H1 (cell line): ENCODE measurements at regions not wholly inside any gene's neighbourhood (a gene's known extent, or its start where the extent isn't known, plus 50 kb on each side); places are given as distances from the start of the nearest gene placed in this dataset.

Experiments used
- CTCF ChIA-PET: fragments of 300-600 bp; sonication (Branson Sonifier 250); formaldehyde crosslinking; loops from one replicate; lab custom pipeline; 2021; ENCODE audit not compliant: partially characterized antibody; lab: Charles Lee
- POLR2A ChIA-PET: fragments of 300-600 bp; sonication (Branson Sonifier 250); formaldehyde crosslinking; loops from one replicate; lab custom pipeline; 2021; ENCODE audit warnings: inconsistent platforms; ENCODE audit not compliant: partially characterized antibody; lab: Charles Lee
- DNase-seq, 2 experiments: peaks; one replicate each; pipeline versions ENCODE4 v3.0.0 to v3.0.0-alpha.2; 2010 to 2022; ENCODE audit warnings: low spot score in 2 of 2, low read depth in 1 of 2, mixed read lengths in 1 of 2
- FAIRE-seq: peaks from 2 replicates; lab custom pipeline; 2011; peaks lifted over from hg19 to GRCh38; lab: Jason Lieb, UNC
- H2AFZ ChIP-seq: 2 replicates; pipeline ENCODE4 v1.8.1; 2012; ENCODE audit warnings: low read length, inconsistent platforms
- H2AK5ac ChIP-seq: 2 replicates; pipeline ENCODE4 v1.6.1; 2013; ENCODE audit warnings: low read depth, low read length
- H2BK120ac ChIP-seq: replicated peaks from 2 replicates; pipeline ENCODE3; 2013; ENCODE audit warnings: low read depth, low read length, inconsistent platforms
- H2BK12ac ChIP-seq: 2 replicates; pipeline ENCODE4 v1.6.1; 2013; ENCODE audit warnings: low read depth, low read length
- H2BK15ac ChIP-seq: 2 replicates; pipeline ENCODE4 v1.6.1; 2013; ENCODE audit warnings: low read length
- H2BK20ac ChIP-seq: 2 replicates; pipeline ENCODE4 v1.6.1; 2013; ENCODE audit warnings: low read length
- H2BK5ac ChIP-seq: 2 replicates; pipeline ENCODE4 v1.6.1; 2013; ENCODE audit warnings: low read depth, low read length
- H3K14ac ChIP-seq: 2 replicates; pipeline ENCODE4 v1.6.1; 2013; ENCODE audit warnings: inconsistent platforms; ENCODE audit not compliant: insufficient read length
- H3K18ac ChIP-seq: 2 replicates; pipeline ENCODE4 v1.6.1; 2013; ENCODE audit warnings: low read length; ENCODE audit errors: extremely low read depth
- H3K23ac ChIP-seq: 2 replicates; pipeline ENCODE4 v1.6.1; 2013; ENCODE audit warnings: inconsistent platforms; ENCODE audit not compliant: insufficient read length
- H3K23me2 ChIP-seq: 2 replicates; pipeline ENCODE4 v1.6.1; 2013; ENCODE audit warnings: low read depth, low read length
- H3K27ac ChIP-seq: 2 replicates; pipeline ENCODE4 v1.6.1; 2011; ENCODE audit warnings: low read depth, low read length, inconsistent platforms
- H3K27me3 ChIP-seq, 4 experiments: replicated peaks in 1 of 4; 1 replicate in 1 of 4; 2 replicates in 3 of 4; pipeline versions ENCODE4 v1.6.1 to v1.8.1; 2011 to 2013; ENCODE audit warnings: low read length in 3 of 4, mild to moderate bottlenecking in 3 of 4, inconsistent platforms in 2 of 4, mixed read lengths in 2 of 4, moderate library complexity in 1 of 4; ENCODE audit not compliant: control insufficient read depth in 3 of 4, insufficient read depth in 3 of 4; ENCODE audit errors: extremely low read depth in 1 of 4
- H3K36me3 ChIP-seq, 4 experiments: 2 replicates each; pipeline versions ENCODE4 v1.6.1 to v1.8.1; 2011 to 2013; ENCODE audit warnings: mild to moderate bottlenecking in 4 of 4, low read length in 3 of 4, moderate library complexity in 2 of 4, control low read depth in 1 of 4, inconsistent platforms in 1 of 4; ENCODE audit not compliant: insufficient read depth in 4 of 4, control insufficient read depth in 2 of 4
- H3K4ac ChIP-seq: replicated peaks from 2 replicates; pipeline ENCODE3; 2013; ENCODE audit warnings: low read length, low read depth, mixed read lengths, inconsistent platforms; ENCODE audit not compliant: insufficient read length
- H3K4me1 ChIP-seq, 4 experiments: replicated peaks in 1 of 4; 1 replicate in 1 of 4; 2 replicates in 3 of 4; pipeline versions ENCODE4 v1.6.1 to v1.8.1; 2011 to 2013; ENCODE audit warnings: low read length in 3 of 4, inconsistent platforms in 2 of 4, mixed read lengths in 1 of 4; ENCODE audit not compliant: insufficient read depth in 4 of 4, control insufficient read depth in 3 of 4
- H3K4me2 ChIP-seq, 2 experiments: 2 replicates each; pipeline versions ENCODE4 v1.6.1 to v1.8.1; 2011 to 2013; ENCODE audit warnings: low read depth in 2 of 2, low read length in 2 of 2, control low read depth in 1 of 2, inconsistent platforms in 1 of 2, mild to moderate bottlenecking in 1 of 2; ENCODE audit not compliant: insufficient read depth in 1 of 2
- H3K4me3 ChIP-seq, 4 experiments: fragments of 200-600, 300-600 bp in 1 of 4; sonication (generic), shearing (Covaris generic), sonication (Bioruptor Twin) in 1 of 4; 2 replicates each; pipeline versions ENCODE4 v1.5.1 to v1.8.1; 2011 to 2016; ENCODE audit warnings: low read length in 4 of 4, low read depth in 3 of 4, control low read depth in 2 of 4, inconsistent platforms in 2 of 4, mild to moderate bottlenecking in 2 of 4, mixed read lengths in 1 of 4, moderate library complexity in 1 of 4; ENCODE audit not compliant: insufficient read depth in 2 of 4; ENCODE audit errors: extremely low read depth in 1 of 4
- H3K56ac ChIP-seq: replicated peaks from 2 replicates; pipeline ENCODE3; 2013; ENCODE audit warnings: low read depth, mild to moderate bottlenecking, mixed read lengths, low read length, inconsistent platforms; ENCODE audit not compliant: insufficient read length
- H3K79me1 ChIP-seq: 2 replicates; pipeline ENCODE4 v1.6.1; 2013; ENCODE audit warnings: low read depth, low read length, control low read depth
- H3K79me2 ChIP-seq, 2 experiments: 2 replicates each; pipeline versions ENCODE4 v1.6.1 to v1.8.1; 2012 to 2013; ENCODE audit warnings: low read length in 2 of 2, mild to moderate bottlenecking in 2 of 2, inconsistent platforms in 1 of 2; ENCODE audit not compliant: insufficient read depth in 2 of 2, control insufficient read depth in 1 of 2
- H3K9ac ChIP-seq, 4 experiments: replicated peaks in 1 of 4; 1 replicate in 1 of 4; 2 replicates in 3 of 4; pipeline versions ENCODE4 v1.6.1 to v1.8.1; 2011 to 2013; ENCODE audit warnings: low read depth in 3 of 4, low read length in 3 of 4, control low read depth in 2 of 4, mild to moderate bottlenecking in 2 of 4, moderate library complexity in 2 of 4, inconsistent platforms in 1 of 4; ENCODE audit errors: extremely low read depth in 1 of 4
- H3K9me3 ChIP-seq, 2 experiments: 2 replicates each; pipeline versions ENCODE4 v1.6.1 to v1.8.1; 2012 to 2013; ENCODE audit warnings: mild to moderate bottlenecking in 2 of 2, moderate library complexity in 2 of 2, control low read depth in 1 of 2, inconsistent platforms in 1 of 2, low read depth in 1 of 2, low read length in 1 of 2, mixed read lengths in 1 of 2; ENCODE audit not compliant: insufficient read depth in 2 of 2
- H4K20me1 ChIP-seq, 2 experiments: replicated peaks in 1 of 2; 2 replicates each; pipeline versions ENCODE3 to v1.8.1; 2011 to 2013; ENCODE audit warnings: inconsistent platforms in 2 of 2, low read length in 2 of 2, mild to moderate bottlenecking in 1 of 2; ENCODE audit not compliant: insufficient read depth in 2 of 2, control insufficient read depth in 1 of 2
- H4K5ac ChIP-seq: 2 replicates; pipeline ENCODE4 v1.6.1; 2013; ENCODE audit warnings: low read length, low read depth, mixed read lengths, inconsistent platforms; ENCODE audit not compliant: insufficient read length
- H4K8ac ChIP-seq: 2 replicates; pipeline ENCODE4 v1.8.0; 2013; ENCODE audit warnings: mild to moderate bottlenecking, moderate library complexity, low read length, inconsistent platforms; ENCODE audit not compliant: insufficient read depth; ENCODE audit errors: extremely low read depth
- H4K91ac ChIP-seq: replicated peaks from 2 replicates; pipeline ENCODE3; 2013; ENCODE audit warnings: low read length, mixed read lengths, inconsistent platforms; ENCODE audit not compliant: insufficient read length
- CTCF ChIP-seq, 3 experiments: IDR thresholded peaks; 1 replicate in 2 of 3; 2 replicates in 1 of 3; pipeline versions ENCODE4 v1.5.1 to v1.6.1; 2011; ENCODE audit warnings: low read length in 3 of 3, mild to moderate bottlenecking in 3 of 3, inconsistent platforms in 2 of 3, low read depth in 1 of 3, moderate library complexity in 1 of 3; ENCODE audit not compliant: insufficient read depth in 1 of 3; ENCODE audit errors: control extremely low read depth in 1 of 3
- KDM4A ChIP-seq: IDR thresholded peaks from one replicate; pipeline ENCODE4 v1.7.1; 2012; ENCODE audit warnings: low read depth, mild to moderate bottlenecking, moderate library complexity, low read length, inconsistent platforms; ENCODE audit not compliant: severe bottlenecking
- RAD21 ChIP-seq, 2 experiments: IDR thresholded peaks in 1 of 2; conservative IDR thresholded peaks in 1 of 2; 2 replicates each; pipeline ENCODE4 v1.6.1; 2011; ENCODE audit warnings: low read depth in 2 of 2, low read length in 2 of 2, improper control_type of control experiment in 1 of 2, inconsistent platforms in 1 of 2, mild to moderate bottlenecking in 1 of 2, moderate library complexity in 1 of 2
- SIX5 ChIP-seq: IDR thresholded peaks from 2 replicates; pipeline ENCODE4 v1.6.1; 2011; ENCODE audit warnings: mild to moderate bottlenecking, low read depth, low read length
- WGBS, 2 experiments: shearing (Covaris generic) in 1 of 2; methylation state at CpG; one replicate each; pipeline versions ENCODE4 v1.1.6 to v1.1.7; 2013 to 2015; ENCODE audit warnings: low lambda C conversion rate in 2 of 2, mixed read lengths in 2 of 2, inconsistent platforms in 1 of 2, low coverage in 1 of 2, missing lambda C conversion rate in 1 of 2; ENCODE audit not compliant: insufficient replicate concordance in 2 of 2, insufficient coverage in 1 of 2, insufficient read length in 1 of 2; ENCODE audit errors: extremely low coverage in 1 of 2, missing lambda C conversion rate in 1 of 2; 5-methylcytosine and 5-hydroxymethylcytosine counted together

GRCh38 chr2:199602271-199602895, 144.6 kb upstream of the SATB2 start:
- Histone ChIP-seq H3K14ac (no peak overlapping the region), H3K4me3 (no peak overlapping the region), H4K5ac (no peak overlapping the region), H2BK120ac (no peak overlapping the region), H2AFZ (peak overlapping the region; percentile 89; the same call in 1 of the 2 replicates), H4K20me1 (no peaks in the 10 kb centered on the region), H2BK12ac (no peak overlapping the region), H3K23me2 (peaks cover 2% of the 10 kb centered on the region; the same call in 1 of the 2 replicates), H4K91ac (no peak overlapping the region), H3K56ac (no peak overlapping the region), H3K9ac (no peak overlapping the region), H4K8ac (no peak overlapping the region), H3K9me3 (no peaks in the 10 kb centered on the region), H2BK15ac (no peak overlapping the region), H3K27ac (no peak overlapping the region), H3K4me2 (no peak overlapping the region; a peak in 1 of 4 replicates), H3K4me1 (peaks cover 0 to 5% (median 0%) of the 10 kb centered on the region in 4 experiments; a peak in 1 of 7 replicates), H3K4ac (no peak overlapping the region), H3K27me3 (peaks cover 1 to 14% (median 12%) of the 10 kb centered on the region in 4 experiments), H3K79me1 (no peaks in the 10 kb centered on the region), H3K18ac (no peak overlapping the region), H3K79me2 (no peaks in the 10 kb centered on the region), H3K36me3 (no peaks in the 10 kb centered on the region), H3K23ac (no peak overlapping the region), H2BK5ac (no peak overlapping the region), H2AK5ac (no peak overlapping the region), H2BK20ac (no peak overlapping the region)
- POLR2A ChIA-PET: no interaction called here
- peak; percentile 9 to 56 (median 55) for TF ChIP-seq CTCF (IDR thresholded peaks at IDR 0.05; ENCODE audit: control extremely low read depth in 1 of 3, insufficient read depth in 1 of 3, low read depth in 1 of 3, low read length in 3 of 3)
- no peak for TF ChIP-seq KDM4A
- TF ChIP-seq RAD21 (IDR thresholded peaks at IDR 0.05 in 1 of 2, conservative IDR thresholded peaks at IDR 0.05 in 1 of 2; ENCODE audit: low read depth in 2 of 2, low read length in 2 of 2): peak; percentile 45 to 55; a peak in 3 of 4 replicates
- TF ChIP-seq SIX5: no peak
- FAIRE-seq (peak; percentile 96), DNase-seq (no peak)
- 45% methylated on average over 6 of the region's 6 CpGs; no CpG with 5 or more reads in 1 of the 2 experiments for WGBS, 2 experiments
- CTCF ChIA-PET: interaction anchor here (0.6 to 2.3 kb wide), 13 partner anchors 8 to 1409 kb away, joined by 3 to 7 read pairs (median 3); no protein-coding TSS in a partner anchor
